Coronary artery (tissue), 2 donors: ENCODE measurements at regions not wholly inside any gene's neighbourhood (a gene's known extent, or its start where the extent isn't known, plus 50 kb on each side); places are given as distances from the start of the nearest gene placed in this dataset.

Experiments
- DNase-seq: peaks from one replicate; pipeline ENCODE4 v3.0.0-alpha.2; 2017; ENCODE audit warnings: low spot score
- H3K27ac ChIP-seq, 2 donors: fragments of 200-600 bp; sonication (generic); one replicate each; pipeline ENCODE4 v1.5.1; 2016 to 2019
- H3K4me3 ChIP-seq: fragments of 200-600 bp; sonication (generic); 2 replicates; pipeline ENCODE4 v1.5.1; 2016; ENCODE audit warnings: mild to moderate bottlenecking, moderate library complexity
- TF ChIP-seq, protein P1 (sequence below): fragments of 200-600 bp; sonication (generic); IDR thresholded peaks from one replicate; pipeline ENCODE4 v1.5.1; 2019; ENCODE audit warnings: antibody characterized with exemption

DNA sequence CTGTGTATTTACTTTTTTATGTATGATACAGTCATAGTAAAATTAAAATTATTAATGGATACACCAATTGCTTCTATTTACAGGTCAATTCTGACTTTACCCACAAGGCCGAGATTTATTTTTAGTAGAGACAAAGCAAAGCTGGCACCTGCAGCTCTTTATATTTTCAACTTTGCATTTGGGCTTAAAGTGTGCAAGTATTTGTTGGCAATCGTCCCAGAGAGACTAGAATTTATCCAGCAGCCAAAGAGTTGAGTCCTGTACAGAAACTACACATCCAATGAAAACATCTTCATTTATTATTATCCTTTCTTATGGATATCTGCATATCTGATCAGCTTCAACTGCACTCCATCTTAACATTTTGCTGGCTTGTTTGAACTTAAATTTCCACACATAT is 485.6 kb downstream of the SOX11 start:
- DNase-seq = no peak
- TF ChIP-seq, protein P1, sequence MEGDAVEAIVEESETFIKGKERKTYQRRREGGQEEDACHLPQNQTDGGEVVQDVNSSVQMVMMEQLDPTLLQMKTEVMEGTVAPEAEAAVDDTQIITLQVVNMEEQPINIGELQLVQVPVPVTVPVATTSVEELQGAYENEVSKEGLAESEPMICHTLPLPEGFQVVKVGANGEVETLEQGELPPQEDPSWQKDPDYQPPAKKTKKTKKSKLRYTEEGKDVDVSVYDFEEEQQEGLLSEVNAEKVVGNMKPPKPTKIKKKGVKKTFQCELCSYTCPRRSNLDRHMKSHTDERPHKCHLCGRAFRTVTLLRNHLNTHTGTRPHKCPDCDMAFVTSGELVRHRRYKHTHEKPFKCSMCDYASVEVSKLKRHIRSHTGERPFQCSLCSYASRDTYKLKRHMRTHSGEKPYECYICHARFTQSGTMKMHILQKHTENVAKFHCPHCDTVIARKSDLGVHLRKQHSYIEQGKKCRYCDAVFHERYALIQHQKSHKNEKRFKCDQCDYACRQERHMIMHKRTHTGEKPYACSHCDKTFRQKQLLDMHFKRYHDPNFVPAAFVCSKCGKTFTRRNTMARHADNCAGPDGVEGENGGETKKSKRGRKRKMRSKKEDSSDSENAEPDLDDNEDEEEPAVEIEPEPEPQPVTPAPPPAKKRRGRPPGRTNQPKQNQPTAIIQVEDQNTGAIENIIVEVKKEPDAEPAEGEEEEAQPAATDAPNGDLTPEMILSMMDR = no peak
- Histone ChIP-seq H3K4me3 (no peak overlapping the region), H3K27ac (no peak overlapping the region)

DNA sequence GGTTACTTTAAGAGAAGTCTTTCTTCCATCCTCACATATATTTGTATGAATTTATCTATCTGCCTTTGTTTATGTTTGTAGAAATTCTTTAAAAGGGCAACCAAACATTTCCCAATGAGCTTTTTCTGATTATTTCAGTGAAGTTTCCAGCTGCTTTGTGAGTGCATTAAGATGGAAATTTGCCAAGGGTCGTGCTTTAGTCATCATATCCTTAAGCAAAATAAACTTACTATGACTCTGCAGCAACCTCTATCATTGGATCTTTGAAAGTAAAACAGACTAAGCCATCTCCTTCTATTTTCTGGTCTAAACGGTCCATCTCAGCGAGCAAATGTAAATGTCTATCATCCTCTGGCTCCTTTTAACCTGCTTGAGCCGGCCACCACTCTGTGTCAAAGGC is 489.3 kb downstream of the SOX11 start:
- DNase-seq = no peak

DNA sequence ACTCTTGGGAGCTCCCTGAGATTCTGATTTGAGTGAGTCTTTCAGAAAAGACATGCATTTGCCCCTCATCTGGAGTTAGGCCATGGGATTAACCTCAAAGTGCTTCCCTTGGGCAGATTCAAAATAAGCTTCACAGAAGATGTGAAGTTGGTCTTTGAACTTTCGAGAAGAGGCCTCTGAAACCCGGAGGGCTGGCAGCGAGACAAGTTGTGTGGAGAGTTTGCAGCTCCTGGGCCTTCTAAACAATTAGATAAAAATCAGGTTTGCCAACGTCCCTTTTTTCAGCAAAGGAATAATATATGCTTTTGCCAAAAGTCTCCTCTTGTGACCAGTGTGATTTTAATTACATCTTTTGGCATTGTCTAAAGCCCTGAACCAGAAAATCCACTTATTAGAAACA is 489.7 kb downstream of the SOX11 start:
- H3K4me3 ChIP-seq = no peak overlapping the region
- DNase-seq = no peak
- H3K27ac ChIP-seq = no peak overlapping the region
- TF ChIP-seq, protein P1 = no peak

More for the DNA sequence above, 489.3 kb downstream of the SOX11 start:
- Histone ChIP-seq H3K27ac (no peak overlapping the region), H3K4me3 (no peak overlapping the region)
- TF ChIP-seq, protein P1 = no peak

DNA sequence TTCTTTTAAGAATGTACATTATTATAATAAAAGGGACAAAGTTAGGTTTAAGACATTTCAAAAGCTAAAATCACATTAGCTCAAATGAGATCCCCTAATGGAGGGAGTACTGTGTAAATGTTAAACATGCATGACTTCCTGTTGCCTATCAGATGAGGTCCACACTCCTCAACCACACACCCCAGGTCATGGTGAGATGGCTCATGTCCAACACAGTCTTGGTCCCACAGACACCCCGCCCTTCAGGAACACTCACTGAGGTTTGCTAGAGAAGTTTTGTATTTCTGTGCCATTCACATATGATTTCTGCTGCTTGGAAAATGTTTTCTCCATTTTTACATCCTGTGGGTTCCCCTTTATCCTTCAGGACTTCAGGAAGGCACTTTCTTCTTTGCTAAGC is 491.0 kb downstream of the SOX11 start:
- H3K27ac ChIP-seq = no peak overlapping the region
- no peak for DNase-seq
- TF ChIP-seq, protein P1 = no peak
- no peak overlapping the region for H3K4me3 ChIP-seq

DNA sequence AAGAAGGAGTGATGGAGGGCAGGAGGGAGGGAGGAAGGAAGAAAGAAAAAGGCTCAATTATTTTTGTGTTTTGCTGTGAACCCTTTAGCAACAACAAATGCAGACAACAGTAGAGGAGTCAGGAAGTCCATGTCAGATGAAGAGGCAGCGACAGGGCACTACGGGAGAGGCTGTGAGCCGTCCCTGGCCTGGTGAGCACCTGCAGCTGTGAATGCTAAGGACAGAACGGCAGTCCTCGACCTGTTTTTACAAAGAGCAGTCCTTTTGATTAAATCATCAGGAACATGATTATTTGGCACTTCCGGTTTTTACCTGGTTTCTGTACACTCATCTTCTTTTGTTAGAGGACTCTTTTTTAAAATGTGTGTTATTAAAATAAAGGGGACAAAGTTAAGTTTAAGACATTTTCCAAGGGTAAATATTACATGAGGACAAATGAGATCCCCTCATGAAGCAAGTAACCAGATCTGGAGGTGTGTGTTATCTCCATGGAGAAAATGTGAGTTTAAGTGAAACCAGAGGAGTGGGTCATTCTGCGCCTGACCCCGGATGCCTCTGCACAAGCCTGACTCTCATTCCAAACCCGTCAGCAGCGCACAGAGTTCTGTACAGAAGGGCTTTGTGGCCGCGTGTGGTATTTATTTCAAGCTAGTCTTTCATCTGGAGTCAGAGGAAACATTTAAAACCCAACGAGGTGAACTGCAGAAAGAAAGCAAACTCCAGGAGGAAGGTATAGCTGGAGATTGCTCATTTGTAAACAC is 492.5 kb downstream of the SOX11 start:
- H3K4me3 ChIP-seq = no peak overlapping the region
- H3K27ac ChIP-seq = no peak overlapping the region
- TF ChIP-seq, protein P1 = no peak
- DNase-seq = no peak

DNA sequence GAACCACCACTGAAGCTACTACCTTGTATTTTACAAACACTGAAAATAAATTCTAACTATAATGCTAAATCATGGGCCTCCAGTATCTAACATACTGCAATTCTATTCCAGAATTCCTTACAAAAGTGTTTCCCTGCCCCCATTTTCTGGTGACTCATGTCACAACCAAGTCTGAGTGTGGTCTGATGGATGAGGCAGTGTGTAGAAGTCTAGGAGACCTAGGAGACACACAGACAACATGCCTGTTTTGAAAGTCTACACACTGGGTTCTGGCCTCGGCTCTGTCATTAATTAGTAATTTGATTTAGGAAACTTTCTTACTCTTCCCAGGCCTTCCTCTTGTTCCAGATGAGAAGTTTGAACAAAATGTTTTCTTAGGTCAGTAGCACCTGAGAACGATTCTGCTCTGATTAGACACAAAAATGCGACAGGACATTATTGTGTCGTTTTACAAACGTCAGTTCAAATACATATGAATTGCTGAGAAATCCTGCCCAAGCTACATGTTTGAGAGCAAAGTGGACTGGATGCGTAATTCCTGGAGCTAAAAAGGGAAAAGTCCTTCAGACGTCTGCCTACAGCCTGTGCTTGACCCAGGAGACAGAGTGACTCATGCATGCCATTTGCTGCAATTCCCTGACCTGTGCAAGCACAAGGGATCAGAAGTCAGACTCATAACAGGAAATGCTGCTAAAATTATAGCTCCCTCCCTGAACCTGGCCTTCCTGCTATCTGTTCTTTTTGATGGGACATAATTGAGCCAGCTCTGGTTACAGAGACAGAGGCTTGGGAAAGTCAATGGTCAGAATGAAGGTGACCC is 494.4 kb downstream of the SOX11 start:
- Histone ChIP-seq H3K4me3 (no peak overlapping the region), H3K27ac (peak overlapping the region; percentile 41 to 70)
- TF ChIP-seq, protein P1 = no peak
- DNase-seq = no peak
